HG03571 (cell line): ENCODE measurements at regions not wholly inside any gene's neighbourhood (a gene's known extent, or its start where the extent isn't known, plus 50 kb on each side); places are given as distances from the start of the nearest gene placed in this dataset.
A peak's percentile ranks its signal among the peaks of the same experiment; 100 is the strongest.
"Not testable (repeated sequence)": the region's sequence is repeated elsewhere in the genome, so short reads cannot be mapped to it uniquely, and the experiment has no call there.

ENCODE experiments used
- ATAC-seq: cut with Tn5 transposase; IDR thresholded peaks from one replicate; pipeline ENCODE4 v1.9.1; 2021; ENCODE audit not compliant: unreplicated experiment

- peak; percentile 46 for ATAC-seq
Measured at GRCh38 chr7:81887098-81888090, 117.5 kb upstream of the HGF start.

- no peak for ATAC-seq
Measured at GRCh38 chr7:81886211-81886764, 116.4 kb upstream of the HGF start.

DNA sequence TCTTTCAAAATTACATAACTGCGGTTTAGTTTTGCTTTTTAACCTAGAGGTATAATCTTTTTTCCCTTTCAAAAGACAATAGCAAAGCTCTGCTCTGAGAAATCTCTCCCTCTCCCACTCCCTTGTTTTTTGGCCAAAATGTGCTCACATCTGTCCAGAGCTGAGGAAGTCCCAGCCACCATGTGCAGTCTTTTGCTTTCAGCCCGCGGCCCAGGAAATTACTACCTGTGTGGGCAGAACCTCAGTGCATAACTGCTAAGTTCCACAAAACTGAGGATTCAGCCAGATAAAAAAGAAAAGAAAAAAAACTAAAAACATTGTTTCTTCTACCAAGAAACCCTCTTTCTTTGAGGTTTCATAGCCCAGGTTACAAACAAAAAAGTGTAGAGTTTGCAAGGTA lies 115.0 kb upstream of the HGF start:
- no peak for ATAC-seq

DNA sequence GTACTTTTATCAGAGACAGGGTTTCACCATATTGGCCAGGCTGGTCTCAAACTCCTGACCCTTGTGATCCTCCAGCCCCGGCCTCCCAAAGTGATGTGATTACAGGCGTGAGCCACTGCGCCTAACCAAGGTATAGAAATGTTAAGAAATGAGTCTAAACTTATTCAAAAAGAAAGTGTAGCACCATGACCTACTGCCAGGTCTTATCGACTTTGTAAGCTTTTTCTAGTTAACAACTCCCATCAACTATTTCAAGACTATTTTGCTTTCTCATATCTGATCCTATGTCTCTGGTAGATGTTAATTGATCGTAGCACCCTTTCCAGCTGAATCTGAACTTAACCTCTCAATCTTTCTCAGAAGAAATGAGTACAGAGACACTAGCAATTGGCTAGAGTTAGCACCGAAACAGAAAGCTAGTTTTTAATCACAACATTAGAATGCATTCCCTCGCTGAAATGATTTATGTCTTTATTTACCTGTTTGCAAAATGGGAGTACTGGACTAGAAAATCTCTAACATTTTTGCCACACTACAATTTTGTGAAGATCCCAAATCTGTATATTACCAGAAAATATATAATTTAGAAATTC lies 114.0 kb upstream of the HGF start:
- ATAC-seq: peak; percentile 54

DNA sequence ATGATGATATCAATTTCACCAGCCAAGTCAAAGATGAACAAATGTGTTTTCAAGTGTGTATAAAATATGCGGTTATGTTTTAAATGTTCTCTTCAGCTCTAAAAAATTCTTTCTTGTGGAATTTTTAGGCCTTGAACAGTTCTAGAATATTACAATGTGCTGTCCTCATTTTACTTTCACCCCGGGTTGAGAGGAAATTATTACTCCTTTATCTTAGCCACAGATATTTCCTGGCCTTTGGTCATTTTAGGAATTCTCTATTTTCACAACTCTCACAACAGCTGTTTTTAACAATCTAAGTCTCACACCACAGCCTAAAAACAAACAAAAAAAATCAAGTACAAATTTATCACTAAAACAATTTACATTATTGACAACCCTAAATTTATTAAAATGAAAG lies 112.2 kb upstream of the HGF start:
- no peak for ATAC-seq

- ATAC-seq: no peak
Measured at GRCh38 chr7:81877890-81878289, 108.0 kb upstream of the HGF start.

- peak; percentile 42 for ATAC-seq
Measured at GRCh38 chr7:81873559-81873958, 103.7 kb upstream of the HGF start.

DNA sequence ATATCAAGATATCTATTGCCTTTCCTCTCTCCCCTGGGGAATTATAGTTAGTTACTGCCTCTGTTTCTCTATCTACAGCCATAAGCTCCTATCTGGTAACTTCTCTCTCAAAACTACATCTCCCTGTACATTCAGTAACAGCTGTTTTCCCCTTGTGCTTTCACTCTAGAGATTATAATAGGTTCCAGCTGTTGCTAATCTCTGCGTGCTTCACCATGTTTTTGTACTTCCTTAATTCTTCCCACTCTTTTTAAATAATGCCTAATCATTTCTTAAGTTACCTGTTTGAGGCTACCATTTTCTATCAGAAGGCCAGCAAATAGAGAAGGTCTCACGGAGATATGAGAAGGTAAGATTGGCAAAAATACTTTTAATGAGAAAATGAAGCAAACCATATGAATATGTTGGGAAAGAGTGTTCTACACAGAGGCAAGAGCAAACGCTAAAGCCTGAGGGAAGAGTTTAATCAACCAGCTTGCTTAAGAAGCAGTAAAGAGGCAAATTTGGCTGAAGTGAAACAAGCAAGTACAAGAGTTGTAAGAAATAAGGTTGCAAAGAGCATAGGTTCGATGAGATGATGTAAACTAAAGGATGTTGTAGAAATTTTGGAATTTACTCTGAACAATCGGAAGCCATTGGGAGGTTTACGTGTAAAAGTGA lies 101.9 kb upstream of the HGF start:
- ATAC-seq: no peak

GRCh38 chr7:81870608-81871007 lies 100.8 kb upstream of the HGF start:
- no peak for ATAC-seq

- ATAC-seq: no peak
Measured at GRCh38 chr7:81869670-81870069, 99.8 kb upstream of the HGF start.

GRCh38 chr7:81865754-81866153 lies 95.9 kb upstream of the HGF start:
- no peak for ATAC-seq

GRCh38 chr7:81859433-81859832 lies 89.6 kb upstream of the HGF start:
- ATAC-seq: no peak

DNA sequence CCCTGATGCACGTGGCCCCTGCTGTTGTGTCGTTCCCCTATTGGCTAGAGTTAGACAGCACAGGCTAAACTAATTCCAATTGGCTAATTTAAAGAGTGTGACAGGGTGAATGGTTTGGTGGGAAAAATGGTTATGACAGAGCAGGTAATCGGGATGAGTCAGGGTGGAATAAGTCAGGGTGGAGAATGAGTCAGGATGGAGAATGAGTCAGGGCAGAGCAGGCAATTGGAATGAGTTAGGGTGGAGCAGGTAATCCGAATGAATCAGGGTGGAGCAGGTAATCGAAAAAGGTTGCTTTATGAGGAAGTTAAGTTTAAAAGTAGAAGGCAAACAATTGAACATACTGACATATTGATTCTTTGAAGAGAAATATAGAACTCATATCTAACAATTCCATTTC lies 89.0 kb upstream of the HGF start:
- not testable (repeated sequence) for ATAC-seq

DNA sequence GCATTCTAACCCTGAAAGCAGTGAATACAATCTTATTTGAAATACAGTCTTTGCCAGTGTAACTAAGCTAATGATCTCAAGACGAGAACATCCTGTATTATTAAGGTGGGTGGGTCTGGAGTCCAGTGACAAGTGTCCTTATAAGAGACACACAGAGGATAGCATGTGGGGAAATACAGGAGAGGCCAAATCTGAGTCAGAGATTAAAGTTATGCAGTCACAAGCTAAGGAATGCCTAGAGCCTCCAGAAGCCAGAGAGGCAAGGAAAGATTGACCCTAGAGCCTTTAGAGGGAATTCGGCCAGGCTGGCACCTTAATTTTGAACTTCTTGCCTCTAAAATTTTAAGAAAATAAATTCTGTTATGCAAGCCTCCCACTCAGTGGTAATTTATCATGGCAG lies 87.5 kb upstream of the HGF start:
- no peak for ATAC-seq

- ATAC-seq: no peak
Measured at GRCh38 chr7:81854518-81854917, 84.7 kb upstream of the HGF start.

GRCh38 chr7:81852701-81853100 lies 82.9 kb upstream of the HGF start:
- ATAC-seq: no peak

DNA sequence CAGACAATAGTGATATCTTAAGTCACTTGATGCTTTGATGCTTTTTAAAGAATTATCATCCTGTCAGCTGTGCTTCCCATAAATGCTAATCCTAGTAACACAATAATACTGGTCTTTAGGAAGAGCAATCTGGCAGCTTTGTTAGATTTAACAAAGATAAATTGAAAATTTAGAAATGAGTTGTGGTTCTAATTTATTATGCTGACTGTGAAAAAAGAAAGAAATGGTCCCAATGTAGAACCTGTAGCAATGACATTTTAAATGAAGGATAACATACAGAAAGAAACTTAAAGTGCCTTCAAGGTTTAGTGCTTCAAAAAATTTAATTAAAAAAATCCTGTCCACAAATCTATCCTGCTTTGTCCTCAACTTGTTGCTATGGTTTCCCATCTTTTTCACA lies 81.6 kb upstream of the HGF start:
- no peak for ATAC-seq

GRCh38 chr7:81846398-81846797 lies 76.6 kb upstream of the HGF start:
- ATAC-seq: peak; percentile 78

- peak; percentile 72 for ATAC-seq
Measured at GRCh38 chr7:81845744-81846241, 75.9 kb upstream of the HGF start.

GRCh38 chr7:81843657-81844056 lies 73.8 kb upstream of the HGF start:
- not testable (repeated sequence) for ATAC-seq

GRCh38 chr7:81842361-81842760 lies 72.5 kb upstream of the HGF start:
- no peak for ATAC-seq
